ENCODE measurements at regions not wholly inside any gene's neighbourhood (a gene's known extent, or its start where the extent isn't known, plus 50 kb on each side); places are given as distances from the start of the nearest gene placed in this dataset.

- TF ChIP-seq ZNF331 (CRISPR knock-in tag; IDR thresholded peaks at IDR 0.05; ENCODE audit: low read depth) (no peak), CREB1 (CRISPR knock-in tag; IDR thresholded peaks at IDR 0.05; ENCODE audit: low read depth) (no peak), CTCF (conservative IDR thresholded peaks at IDR 0.05; ENCODE audit: low read depth in 2 of 2) (no peak), EZH2 (IDR thresholded peaks at IDR 0.05; ENCODE audit: low read depth, unreplicated experiment) (no peak), POLR2AphosphoS5 (IDR thresholded peaks at IDR 0.05; ENCODE audit: low read depth) (no peak), REST (IDR thresholded peaks at IDR 0.05; ENCODE audit: unreplicated experiment) (no peak), EZH2phosphoT487 (IDR thresholded peaks at IDR 0.05; ENCODE audit: unreplicated experiment) (no peak), ETS1 (IDR thresholded peaks at IDR 0.05) (no peak), STAT1 (IDR thresholded peaks at IDR 0.05; ENCODE audit: unreplicated experiment) (no peak), ZNF114 (CRISPR knock-in tag; IDR thresholded peaks at IDR 0.05) (no peak), JUNB (IDR thresholded peaks at IDR 0.05; ENCODE audit: unreplicated experiment) (no peak), NANOG (IDR thresholded peaks at IDR 0.05; ENCODE audit: borderline replicate concordance) (no peak)
Observed at GRCh38 chr10:58451193-58451889, 61.3 kb upstream of the BICC1 start.

Measured in GM23338 (cell line).